ENCODE measurements at regions not wholly inside any gene's neighbourhood (a gene's known extent, or its start where the extent isn't known, plus 50 kb on each side); places are given as distances from the start of the nearest gene placed in this dataset.

DNA sequence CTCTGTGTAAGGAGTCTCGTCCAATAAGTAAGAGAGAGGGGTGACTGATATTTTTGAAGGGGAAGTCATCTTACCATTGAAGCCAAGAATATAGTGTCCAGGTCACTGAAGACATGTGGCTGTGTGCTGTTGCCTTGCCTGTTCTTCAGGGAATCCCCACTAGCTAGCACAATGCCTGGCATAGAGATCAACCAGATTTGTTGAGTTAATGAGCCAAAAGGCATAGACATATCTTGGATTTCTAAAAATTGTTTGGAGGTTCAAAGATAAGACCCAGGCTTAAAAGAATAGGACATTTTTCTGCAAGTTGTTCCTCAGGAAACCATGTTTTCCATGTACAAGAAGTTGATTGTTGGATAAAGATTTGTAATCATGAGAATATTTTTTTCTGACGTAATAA is 119.3 kb upstream of the DKK2 start:
- TF ChIP-seq CTCF (IDR thresholded peaks at IDR 0.05; ENCODE audit: insufficient read depth, low read depth, low read length): no peak
- no peak for DNase-seq (ENCODE audit: low read depth)
- H3K4me3 ChIP-seq (ENCODE audit: low read depth, low read length): no peak overlapping the region

DNA sequence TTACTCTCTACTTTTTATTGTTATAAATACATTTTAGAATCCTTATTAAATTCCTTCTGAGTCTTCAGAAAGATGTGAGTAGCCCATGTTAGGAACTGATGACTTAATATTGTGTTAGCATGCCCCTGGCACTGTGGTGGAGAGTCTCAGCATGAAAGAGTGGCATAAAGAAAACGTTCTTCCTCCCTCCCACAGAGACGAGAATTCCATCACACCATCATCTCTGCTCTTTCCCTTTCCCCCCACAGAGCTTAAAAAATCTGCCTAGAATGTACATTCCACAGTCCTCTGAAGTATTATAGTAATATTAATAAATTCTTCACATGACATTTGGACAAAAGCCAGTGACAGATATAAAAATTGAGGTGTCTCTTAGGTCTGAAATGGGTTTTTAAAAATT is 117.8 kb upstream of the DKK2 start:
- DNase-seq (ENCODE audit: low read depth): no peak
- no peak for TF ChIP-seq CTCF (IDR thresholded peaks at IDR 0.05; ENCODE audit: insufficient read depth, low read depth, low read length)
- H3K4me3 ChIP-seq (ENCODE audit: low read depth, low read length): no peak overlapping the region

DNA sequence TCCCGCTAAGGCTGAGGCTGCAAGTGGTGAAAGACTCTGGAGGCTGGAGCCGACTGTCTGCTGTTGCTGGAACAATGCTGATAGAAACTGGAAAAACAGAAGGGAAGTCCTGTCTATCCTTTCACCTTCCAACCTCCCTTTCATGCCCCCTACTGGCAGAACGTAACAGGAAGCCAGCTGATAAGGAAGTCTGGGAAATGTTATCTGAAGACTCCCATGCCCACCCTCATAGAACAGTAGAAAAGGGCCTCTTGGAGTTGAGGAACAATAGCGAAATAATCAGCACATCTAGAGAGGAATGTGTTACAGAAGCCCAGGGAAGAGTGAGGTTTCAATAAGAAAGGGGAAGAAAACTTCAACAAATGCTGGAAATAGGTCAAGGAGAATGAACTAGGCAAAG is 117.1 kb upstream of the DKK2 start:
- peak; percentile 65 for TF ChIP-seq CTCF (IDR thresholded peaks at IDR 0.05; ENCODE audit: insufficient read depth, low read depth, low read length)
- DNase-seq (ENCODE audit: low read depth): peak; percentile 23
- no peak overlapping the region for H3K4me3 ChIP-seq (ENCODE audit: low read depth, low read length)

- TF ChIP-seq CTCF (IDR thresholded peaks at IDR 0.05; ENCODE audit: insufficient read depth, low read depth, low read length): no peak
- no peak overlapping the region for H3K4me3 ChIP-seq (ENCODE audit: low read depth, low read length)
- no peak for DNase-seq (ENCODE audit: low read depth)
Measured at GRCh38 chr4:107151173-107151572, 115.1 kb upstream of the DKK2 start.

DNA sequence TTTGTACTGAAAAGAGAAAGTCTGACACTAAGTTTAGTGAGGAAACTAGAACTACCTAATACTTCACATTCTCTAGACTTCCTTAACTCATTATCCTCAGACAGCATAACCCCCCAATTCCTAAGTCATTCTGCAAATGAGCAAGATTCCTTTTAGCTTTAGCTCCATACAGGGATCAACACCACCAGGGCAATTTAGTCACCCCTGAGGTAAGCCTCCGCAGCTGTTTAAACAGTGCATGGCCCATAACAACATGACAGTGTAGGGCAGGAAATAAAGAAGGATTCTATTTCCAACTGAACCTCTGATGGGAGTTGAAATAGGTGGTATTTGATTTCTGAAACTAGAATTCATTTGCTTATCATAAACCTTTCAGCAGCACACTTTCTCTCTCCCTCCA is 112.8 kb upstream of the DKK2 start:
- TF ChIP-seq CTCF (IDR thresholded peaks at IDR 0.05; ENCODE audit: insufficient read depth, low read depth, low read length): no peak

GRCh38 chr4:107147873-107148272 is 111.8 kb upstream of the DKK2 start:
- DNase-seq (ENCODE audit: low read depth): no peak
- no peak for TF ChIP-seq CTCF (IDR thresholded peaks at IDR 0.05; ENCODE audit: insufficient read depth, low read depth, low read length)
- H3K4me3 ChIP-seq (ENCODE audit: low read depth, low read length): no peak overlapping the region

More for the DNA sequence above, 112.8 kb upstream of the DKK2 start:
- no peak for DNase-seq (ENCODE audit: low read depth)
- no peak overlapping the region for H3K4me3 ChIP-seq (ENCODE audit: low read depth, low read length)

- DNase-seq (ENCODE audit: low read depth): no peak
- TF ChIP-seq CTCF (IDR thresholded peaks at IDR 0.05; ENCODE audit: insufficient read depth, low read depth, low read length): no peak
- H3K4me3 ChIP-seq (ENCODE audit: low read depth, low read length): no peak overlapping the region
Measured at GRCh38 chr4:107138433-107138832, 102.3 kb upstream of the DKK2 start.
